SK-N-MC (cell line): ENCODE measurements at regions not wholly inside any gene's neighbourhood (a gene's known extent, or its start where the extent isn't known, plus 50 kb on each side); places are given as distances from the start of the nearest gene placed in this dataset.

Source experiments
- EZH2 ChIP-seq: fragments of 200-600 bp; sonication (generic); IDR thresholded peaks from one replicate; pipeline ENCODE4 v1.6.1; 2017; ENCODE audit warnings: antibody characterized with exemption
- POLR2AphosphoS5 ChIP-seq: IDR thresholded peaks from 2 replicates; pipeline ENCODE4 v1.6.1; 2012; ENCODE audit warnings: mild to moderate bottlenecking, low read depth, low read length, borderline replicate concordance

DNA sequence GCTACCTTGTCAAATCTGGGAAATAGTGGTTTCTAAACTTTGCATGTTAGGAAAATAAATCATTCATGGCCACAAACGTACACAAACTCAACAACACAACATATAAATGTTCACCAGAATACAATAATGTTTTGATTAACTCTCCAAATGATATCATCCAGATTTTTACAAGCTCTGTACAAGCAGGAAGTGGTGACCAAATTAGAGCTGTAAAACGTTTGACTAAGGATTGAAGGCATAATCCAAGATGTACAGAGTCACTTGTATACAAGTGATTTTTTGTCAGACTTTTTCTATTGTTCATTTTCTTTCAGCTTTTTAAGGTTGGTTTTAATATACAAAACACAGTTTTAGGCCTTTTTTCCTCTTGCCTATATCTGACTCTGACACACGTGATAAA lies 748.4 kb upstream of the GRM7 start:
- TF ChIP-seq POLR2AphosphoS5 (no peak), EZH2 (no peak)
